ENCODE measurements at regions not wholly inside any gene's neighbourhood (a gene's known extent, or its start where the extent isn't known, plus 50 kb on each side); places are given as distances from the start of the nearest gene placed in this dataset.

GRCh38 chr12:77210724-77211123 is 145.4 kb upstream of the E2F7 start:
- ATAC-seq (no peak), DNase-seq (no peak)
- TF ChIP-seq CTCF (IDR thresholded peaks at IDR 0.05): no peak
- intact Hi-C loops (cut with micrococcal nuclease): no loop called here
- Mint-ChIP-seq H3K27ac (no peak overlapping the region), H3K4me3 (no peak overlapping the region), H3K9me3 (peaks cover 7% of the 10 kb centered on the region), H3K4me1 (ENCODE audit: low read depth) (no peaks in the 10 kb centered on the region), H3K36me3 (ENCODE audit: low read depth) (no peaks in the 10 kb centered on the region), H3K27me3 (no peaks in the 10 kb centered on the region)
- ChIA-PET CTCF (no interaction called here), POLR2A (no interaction called here)

DNA sequence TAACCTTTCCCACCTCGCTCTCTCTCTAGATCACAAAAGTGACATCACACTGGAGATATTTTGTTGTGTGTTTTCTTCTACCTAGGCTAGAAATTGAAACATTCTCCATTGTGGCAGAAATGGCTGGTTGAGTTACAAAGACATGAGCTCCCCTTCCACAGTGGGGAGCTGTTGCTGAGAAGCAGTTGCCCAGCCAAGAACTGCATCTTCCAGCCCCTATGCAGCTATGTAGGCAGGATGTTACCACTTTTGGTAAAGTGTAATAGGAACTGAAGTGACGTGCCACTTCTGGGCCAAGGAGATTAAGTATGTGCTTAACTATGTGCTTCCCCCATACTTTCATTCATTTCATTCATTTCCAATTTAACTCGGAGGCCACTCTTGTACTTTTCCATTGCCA is 138.7 kb upstream of the E2F7 start:
- no peaks in the 10 kb centered on the region for H3K36me3 Mint-ChIP-seq (ENCODE audit: low read depth)
- TF ChIP-seq CTCF (IDR thresholded peaks at IDR 0.05): no peak
- H3K27me3 Mint-ChIP-seq: no peaks in the 10 kb centered on the region
- no peak overlapping the region for H3K27ac Mint-ChIP-seq
- no peak overlapping the region for H3K4me3 Mint-ChIP-seq
- no peaks in the 10 kb centered on the region for H3K4me1 Mint-ChIP-seq (ENCODE audit: low read depth)
- CTCF ChIA-PET: no interaction called here
- H3K9me3 Mint-ChIP-seq: no peaks in the 10 kb centered on the region
- no peak for DNase-seq
- POLR2A ChIA-PET: no interaction called here
- intact Hi-C loops (cut with micrococcal nuclease): no loop called here
- ATAC-seq: no peak

DNA sequence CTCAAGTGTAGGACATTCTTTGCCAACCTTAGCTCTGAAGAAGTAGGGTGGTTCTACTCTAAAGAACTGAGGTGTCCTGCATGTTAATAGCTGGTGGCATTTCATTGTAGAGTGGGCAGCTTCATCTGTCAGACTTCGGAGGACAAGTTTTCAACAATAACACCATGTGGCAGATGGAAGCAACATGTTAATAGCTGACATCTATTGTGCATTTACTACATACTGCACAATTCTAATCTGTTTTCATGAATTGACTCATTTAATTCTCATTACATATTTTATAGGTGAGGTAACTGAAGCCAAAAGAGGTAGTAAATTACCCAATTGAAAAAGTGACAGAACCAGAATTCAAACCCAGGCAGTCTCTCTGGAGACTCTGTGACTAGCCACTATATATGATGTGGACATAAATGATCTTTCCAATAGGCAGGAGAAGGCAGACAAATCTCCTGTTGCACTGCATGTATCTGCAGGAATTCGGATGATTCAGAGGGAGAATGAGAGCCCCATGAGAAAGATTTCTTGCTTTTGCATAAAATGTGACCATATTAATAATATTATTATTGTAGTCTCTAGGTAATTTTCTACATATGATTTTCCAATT is 137.2 kb upstream of the E2F7 start:
- CTCF ChIA-PET: no interaction called here
- TF ChIP-seq CTCF (IDR thresholded peaks at IDR 0.05): no peak
- POLR2A ChIA-PET: no interaction called here
- H3K27ac Mint-ChIP-seq: no peak overlapping the region
- H3K36me3 Mint-ChIP-seq (ENCODE audit: low read depth): no peaks in the 10 kb centered on the region
- no peaks in the 10 kb centered on the region for H3K27me3 Mint-ChIP-seq
- no peak for DNase-seq
- intact Hi-C loops (cut with micrococcal nuclease): no loop called here
- ATAC-seq: no peak
- H3K4me3 Mint-ChIP-seq: no peak overlapping the region
- H3K4me1 Mint-ChIP-seq (ENCODE audit: low read depth): no peaks in the 10 kb centered on the region
- no peaks in the 10 kb centered on the region for H3K9me3 Mint-ChIP-seq

DNA sequence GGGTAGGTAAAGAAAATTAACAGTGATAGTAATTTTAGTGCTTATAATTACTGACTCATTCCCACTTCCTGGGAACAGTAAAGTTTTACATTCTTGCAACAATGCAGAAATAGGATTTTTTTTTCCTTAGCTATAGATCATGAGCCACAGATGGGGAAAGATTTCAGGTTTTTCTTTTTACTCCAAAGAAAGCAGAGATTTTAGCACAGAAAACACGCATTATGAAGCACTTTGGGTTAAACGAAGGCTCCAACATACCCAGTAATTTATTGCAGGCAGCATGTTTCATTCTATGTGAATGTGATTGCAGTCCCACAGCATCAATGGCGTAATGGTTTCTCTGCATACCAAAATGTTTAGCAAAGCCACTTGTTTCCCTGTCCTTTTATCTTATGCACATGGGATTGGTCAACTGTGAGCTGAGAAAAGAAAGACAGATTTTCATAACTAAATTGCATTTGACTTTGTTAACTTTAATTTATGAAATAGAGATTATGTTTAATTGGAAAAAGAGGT is 124.6 kb upstream of the E2F7 start:
- ChIA-PET CTCF (interaction anchor here (1.3 kb wide), 1 partner anchor 11 kb away, joined by 4 read pairs; no protein-coding TSS in a partner anchor), POLR2A (interaction anchor here (1.0 kb wide), 1 partner anchor 10 kb away, joined by 3 read pairs; no protein-coding TSS in a partner anchor)
- Mint-ChIP-seq H3K4me3 (no peak overlapping the region), H3K36me3 (ENCODE audit: low read depth) (no peaks in the 10 kb centered on the region), H3K4me1 (ENCODE audit: low read depth) (no peaks in the 10 kb centered on the region), H3K27ac (no peak overlapping the region), H3K9me3 (no peaks in the 10 kb centered on the region), H3K27me3 (no peaks in the 10 kb centered on the region)
- TF ChIP-seq CTCF (IDR thresholded peaks at IDR 0.05): no peak
- ATAC-seq (no peak), DNase-seq (no peak)
- intact Hi-C loops (cut with micrococcal nuclease): no loop called here

- Mint-ChIP-seq H3K27me3 (no peaks in the 10 kb centered on the region), H3K9me3 (no peaks in the 10 kb centered on the region), H3K4me1 (ENCODE audit: low read depth) (no peaks in the 10 kb centered on the region), H3K36me3 (ENCODE audit: low read depth) (no peaks in the 10 kb centered on the region), H3K27ac (no peak overlapping the region), H3K4me3 (no peak overlapping the region)
- TF ChIP-seq CTCF (IDR thresholded peaks at IDR 0.05): no peak
- no peak for DNase-seq
- ATAC-seq: no peak
- intact Hi-C loops (cut with micrococcal nuclease): no loop called here
- CTCF ChIA-PET: no interaction called here
- POLR2A ChIA-PET: interaction anchor here (1.0 kb wide), 1 partner anchor 11 kb away, joined by 3 read pairs; no protein-coding TSS in a partner anchor
Measured at GRCh38 chr12:77189458-77189857, 124.1 kb upstream of the E2F7 start.
